ENCODE measurements at regions not wholly inside any gene's neighbourhood (a gene's known extent, or its start where the extent isn't known, plus 50 kb on each side); places are given as distances from the start of the nearest gene placed in this dataset.
"Not testable (repeated sequence)": the region's sequence is repeated elsewhere in the genome, so short reads cannot be mapped to it uniquely, and the experiment has no call there.

- Histone ChIP-seq H3K27me3 (ENCODE audit: control insufficient read depth, extremely low read depth, insufficient read depth, low read length) (no peaks in the 10 kb centered on the region), H3K9me3 (ENCODE audit: control insufficient read depth, low read depth, low read length) (no peaks in the 10 kb centered on the region), H2AFZ (ENCODE audit: control insufficient read depth, low read length) (no peak overlapping the region), H3K27ac (ENCODE audit: control insufficient read depth, insufficient read depth, low read length) (no peak overlapping the region), H4K20me1 (ENCODE audit: control insufficient read depth, extremely low read depth, insufficient read depth, low read length) (no peaks in the 10 kb centered on the region), H3K9ac (ENCODE audit: control insufficient read depth, extremely low read depth, insufficient read depth, low read length) (no peak overlapping the region), H3K9me1 (ENCODE audit: control insufficient read depth, extremely low read depth, insufficient read depth, low read length) (no peaks in the 10 kb centered on the region), H3K4me1 (ENCODE audit: control insufficient read depth, extremely low read depth, insufficient read depth, low read length) (no peaks in the 10 kb centered on the region), H3K4me3 (ENCODE audit: control insufficient read depth in 2 of 3, extremely low read depth in 1 of 3, insufficient read depth in 2 of 3, low read depth in 1 of 3, low read length in 3 of 3) (no peak overlapping the region), H3K4me2 (ENCODE audit: control insufficient read depth, extremely low read depth, insufficient read depth, low read depth, low read length) (no peak overlapping the region), H3K36me3 (ENCODE audit: control insufficient read depth in 2 of 2, extremely low read depth in 1 of 2, insufficient read depth in 2 of 2, low read length in 2 of 2) (no peaks in the 10 kb centered on the region), H3K79me2 (ENCODE audit: control insufficient read depth, insufficient read depth, low read length) (no peaks in the 10 kb centered on the region)
- DNase-seq (ENCODE audit: low read depth, low spot score) (no peak), FAIRE-seq (no peak)
- dilution Hi-C loops (cut with MboI; ENCODE audit: extremely low pct_ligation_motif_present, low sequenced_read_pairs), result no loop called here
- TF ChIP-seq EZH2 (IDR thresholded peaks at IDR 0.05; ENCODE audit: low read length) (no peak), CTCF (optimal IDR thresholded peaks at IDR 0.05 in 1 of 3, IDR thresholded peaks at IDR 0.05 in 1 of 3, conservative IDR thresholded peaks at IDR 0.05 in 1 of 3; ENCODE audit: extremely low read depth in 1 of 3, insufficient read depth in 2 of 3, low read length in 3 of 3) (no peak)
These were observed 610.2 kb downstream of the DSC3 start for GRCh38 chr18:30432349-30432748.

- H3K4me2 ChIP-seq (ENCODE audit: control insufficient read depth, extremely low read depth, insufficient read depth, low read depth, low read length); H3K9ac ChIP-seq (ENCODE audit: control insufficient read depth, extremely low read depth, insufficient read depth, low read length); H3K79me2 ChIP-seq (ENCODE audit: control insufficient read depth, insufficient read depth, low read length); H3K4me1 ChIP-seq (ENCODE audit: control insufficient read depth, extremely low read depth, insufficient read depth, low read length); H3K27me3 ChIP-seq (ENCODE audit: control insufficient read depth, extremely low read depth, insufficient read depth, low read length); DNase-seq (ENCODE audit: low read depth, low spot score); FAIRE-seq; H4K20me1 ChIP-seq (ENCODE audit: control insufficient read depth, extremely low read depth, insufficient read depth, low read length); H3K27ac ChIP-seq (ENCODE audit: control insufficient read depth, insufficient read depth, low read length); H3K4me3 ChIP-seq (ENCODE audit: control insufficient read depth in 2 of 3, extremely low read depth in 1 of 3, insufficient read depth in 2 of 3, low read depth in 1 of 3, low read length in 3 of 3); H2AFZ ChIP-seq (ENCODE audit: control insufficient read depth, low read length); H3K9me3 ChIP-seq (ENCODE audit: control insufficient read depth, low read depth, low read length); H3K9me1 ChIP-seq (ENCODE audit: control insufficient read depth, extremely low read depth, insufficient read depth, low read length); H3K36me3 ChIP-seq (ENCODE audit: control insufficient read depth in 2 of 2, extremely low read depth in 1 of 2, insufficient read depth in 2 of 2, low read length in 2 of 2); dilution Hi-C loops (cut with MboI; ENCODE audit: extremely low pct_ligation_motif_present, low sequenced_read_pairs): not testable (repeated sequence)
These were observed 623.1 kb downstream of the DSC3 start for GRCh38 chr18:30419399-30419798.

GRCh38 chr18:30415903-30416302 lies 626.6 kb downstream of the DSC3 start:
- dilution Hi-C loops (cut with MboI; ENCODE audit: extremely low pct_ligation_motif_present, low sequenced_read_pairs), result no loop called here
- Histone ChIP-seq H3K9me1 (ENCODE audit: control insufficient read depth, extremely low read depth, insufficient read depth, low read length) (no peaks in the 10 kb centered on the region), H2AFZ (ENCODE audit: control insufficient read depth, low read length) (no peak overlapping the region), H3K27me3 (ENCODE audit: control insufficient read depth, extremely low read depth, insufficient read depth, low read length) (no peaks in the 10 kb centered on the region), H4K20me1 (ENCODE audit: control insufficient read depth, extremely low read depth, insufficient read depth, low read length) (no peaks in the 10 kb centered on the region), H3K27ac (ENCODE audit: control insufficient read depth, insufficient read depth, low read length) (no peak overlapping the region), H3K79me2 (ENCODE audit: control insufficient read depth, insufficient read depth, low read length) (no peaks in the 10 kb centered on the region), H3K9me3 (ENCODE audit: control insufficient read depth, low read depth, low read length) (no peaks in the 10 kb centered on the region), H3K4me3 (ENCODE audit: control insufficient read depth in 2 of 3, extremely low read depth in 1 of 3, insufficient read depth in 2 of 3, low read depth in 1 of 3, low read length in 3 of 3) (no peak overlapping the region), H3K9ac (ENCODE audit: control insufficient read depth, extremely low read depth, insufficient read depth, low read length) (no peak overlapping the region), H3K4me1 (ENCODE audit: control insufficient read depth, extremely low read depth, insufficient read depth, low read length) (no peaks in the 10 kb centered on the region), H3K4me2 (ENCODE audit: control insufficient read depth, extremely low read depth, insufficient read depth, low read depth, low read length) (no peak overlapping the region), H3K36me3 (ENCODE audit: control insufficient read depth in 2 of 2, extremely low read depth in 1 of 2, insufficient read depth in 2 of 2, low read length in 2 of 2) (no peaks in the 10 kb centered on the region)
- FAIRE-seq (no peak), DNase-seq (ENCODE audit: low read depth, low spot score) (no peak)
- no peak for TF ChIP-seq EZH2 (IDR thresholded peaks at IDR 0.05; ENCODE audit: low read length)
- TF ChIP-seq CTCF (optimal IDR thresholded peaks at IDR 0.05 in 1 of 3, IDR thresholded peaks at IDR 0.05 in 1 of 3, conservative IDR thresholded peaks at IDR 0.05 in 1 of 3; ENCODE audit: extremely low read depth in 1 of 3, insufficient read depth in 2 of 3, low read length in 3 of 3), result no peak

Measured in keratinocyte (primary cell).